ENCODE measurements at regions not wholly inside any gene's neighbourhood (a gene's known extent, or its start where the extent isn't known, plus 50 kb on each side); places are given as distances from the start of the nearest gene placed in this dataset.
"Not testable (repeated sequence)": the region's sequence is repeated elsewhere in the genome, so short reads cannot be mapped to it uniquely, and the experiment has no call there.

DNA sequence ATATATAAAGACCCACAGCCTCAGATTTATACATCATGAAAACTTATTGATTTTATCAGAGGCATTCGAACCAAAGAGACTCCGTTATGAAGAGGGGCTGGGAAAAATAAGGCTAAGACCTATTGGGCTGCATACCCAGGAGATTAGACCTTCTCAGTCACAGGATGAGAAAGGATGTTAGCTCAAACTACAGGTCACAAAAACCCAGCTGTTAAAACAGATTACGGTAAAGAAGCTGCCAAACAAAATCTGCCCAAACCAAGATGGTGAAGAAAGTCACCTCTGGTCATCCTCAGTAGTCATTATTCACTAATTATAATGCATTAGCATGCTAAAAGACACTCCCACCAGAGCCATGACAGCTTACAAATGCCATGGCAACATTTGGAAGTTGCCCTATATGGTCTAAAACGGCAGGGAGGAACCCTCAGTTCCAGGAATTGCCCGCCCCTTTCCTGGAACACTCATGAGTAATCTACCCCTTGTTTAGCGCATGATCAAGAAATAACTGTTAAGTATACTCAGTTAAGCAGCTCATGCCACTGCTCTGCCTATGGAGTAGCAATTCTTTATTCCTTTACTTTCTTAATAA lies 362.5 kb upstream of the PCDH15 start:
- Mint-ChIP-seq H3K9me3 (no peaks in the 10 kb centered on the region), H3K4me1 (peaks cover 15% of the 10 kb centered on the region), H3K27me3 (ENCODE audit: low read depth) (no peaks in the 10 kb centered on the region), H3K27ac (no peak overlapping the region), H3K4me3 (no peak overlapping the region), H3K36me3 (no peaks in the 10 kb centered on the region)
- DNase-seq (ENCODE audit: low spot score in 2 of 2, unreplicated experiment in 2 of 2) = no peak
- TF ChIP-seq, protein P1, sequence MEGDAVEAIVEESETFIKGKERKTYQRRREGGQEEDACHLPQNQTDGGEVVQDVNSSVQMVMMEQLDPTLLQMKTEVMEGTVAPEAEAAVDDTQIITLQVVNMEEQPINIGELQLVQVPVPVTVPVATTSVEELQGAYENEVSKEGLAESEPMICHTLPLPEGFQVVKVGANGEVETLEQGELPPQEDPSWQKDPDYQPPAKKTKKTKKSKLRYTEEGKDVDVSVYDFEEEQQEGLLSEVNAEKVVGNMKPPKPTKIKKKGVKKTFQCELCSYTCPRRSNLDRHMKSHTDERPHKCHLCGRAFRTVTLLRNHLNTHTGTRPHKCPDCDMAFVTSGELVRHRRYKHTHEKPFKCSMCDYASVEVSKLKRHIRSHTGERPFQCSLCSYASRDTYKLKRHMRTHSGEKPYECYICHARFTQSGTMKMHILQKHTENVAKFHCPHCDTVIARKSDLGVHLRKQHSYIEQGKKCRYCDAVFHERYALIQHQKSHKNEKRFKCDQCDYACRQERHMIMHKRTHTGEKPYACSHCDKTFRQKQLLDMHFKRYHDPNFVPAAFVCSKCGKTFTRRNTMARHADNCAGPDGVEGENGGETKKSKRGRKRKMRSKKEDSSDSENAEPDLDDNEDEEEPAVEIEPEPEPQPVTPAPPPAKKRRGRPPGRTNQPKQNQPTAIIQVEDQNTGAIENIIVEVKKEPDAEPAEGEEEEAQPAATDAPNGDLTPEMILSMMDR (IDR thresholded peaks at IDR 0.05; ENCODE audit: unreplicated experiment) = no peak

DNA sequence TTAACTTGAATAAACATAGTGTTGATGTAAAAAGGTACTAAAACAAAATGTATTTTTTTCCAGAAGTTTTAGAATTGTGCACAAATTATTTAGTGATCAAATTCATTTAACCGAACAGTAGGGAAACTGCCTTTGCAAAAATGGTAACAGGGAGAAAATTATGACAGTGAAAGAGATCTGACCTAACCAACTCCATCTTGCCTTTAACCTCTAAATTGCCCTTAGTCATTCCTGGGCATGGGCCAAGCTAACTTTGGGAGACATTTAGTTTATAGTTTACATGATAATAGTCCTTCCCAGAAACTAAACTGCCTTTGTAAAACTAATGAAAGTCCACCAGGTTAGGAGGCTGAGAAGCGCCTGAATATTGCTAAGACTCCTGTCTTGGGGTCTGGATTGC lies 361.3 kb upstream of the PCDH15 start:
- H3K36me3 Mint-ChIP-seq; H3K27ac Mint-ChIP-seq; H3K9me3 Mint-ChIP-seq; DNase-seq (ENCODE audit: low spot score in 2 of 2, unreplicated experiment in 2 of 2); H3K4me3 Mint-ChIP-seq; H3K27me3 Mint-ChIP-seq (ENCODE audit: low read depth): not testable (repeated sequence)
- H3K4me1 Mint-ChIP-seq = peaks cover 20% of the 10 kb centered on the region

DNA sequence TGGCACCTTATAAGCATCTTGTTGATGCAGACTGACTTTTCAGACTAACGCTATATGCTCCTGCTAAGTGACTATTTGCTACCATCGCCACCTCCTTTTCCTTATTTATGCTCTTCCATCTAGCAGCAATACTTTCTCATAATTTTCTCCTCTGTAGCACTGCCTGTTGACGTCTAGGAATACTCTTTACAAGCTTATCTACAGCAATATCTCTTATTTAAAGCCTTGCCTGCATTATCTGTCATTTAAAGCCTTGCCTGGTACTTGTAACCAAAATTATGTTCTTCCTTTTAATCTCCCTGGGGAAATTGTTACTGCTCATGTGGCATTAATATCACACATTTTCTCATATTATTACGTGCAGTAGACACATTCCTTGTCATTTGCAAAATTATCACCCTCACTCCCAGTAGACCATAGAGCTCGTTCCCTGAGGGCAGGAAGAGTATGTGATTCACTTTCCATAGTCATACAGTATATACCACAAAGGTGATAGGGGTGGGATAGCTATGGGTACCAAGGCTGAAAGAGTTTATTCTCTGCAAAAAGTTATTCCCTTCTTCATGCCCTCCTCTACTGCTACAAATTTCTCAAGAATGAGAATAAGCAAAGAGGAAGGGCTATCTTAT lies 359.7 kb upstream of the PCDH15 start:
- Mint-ChIP-seq H3K27ac (no peak overlapping the region), H3K36me3 (no peaks in the 10 kb centered on the region), H3K27me3 (ENCODE audit: low read depth) (no peaks in the 10 kb centered on the region), H3K9me3 (no peaks in the 10 kb centered on the region), H3K4me3 (no peak overlapping the region), H3K4me1 (peaks cover 20% of the 10 kb centered on the region)
- DNase-seq (ENCODE audit: low spot score in 2 of 2, unreplicated experiment in 2 of 2) = no peak
- TF ChIP-seq, protein P1 (IDR thresholded peaks at IDR 0.05; ENCODE audit: unreplicated experiment) = no peak

DNA sequence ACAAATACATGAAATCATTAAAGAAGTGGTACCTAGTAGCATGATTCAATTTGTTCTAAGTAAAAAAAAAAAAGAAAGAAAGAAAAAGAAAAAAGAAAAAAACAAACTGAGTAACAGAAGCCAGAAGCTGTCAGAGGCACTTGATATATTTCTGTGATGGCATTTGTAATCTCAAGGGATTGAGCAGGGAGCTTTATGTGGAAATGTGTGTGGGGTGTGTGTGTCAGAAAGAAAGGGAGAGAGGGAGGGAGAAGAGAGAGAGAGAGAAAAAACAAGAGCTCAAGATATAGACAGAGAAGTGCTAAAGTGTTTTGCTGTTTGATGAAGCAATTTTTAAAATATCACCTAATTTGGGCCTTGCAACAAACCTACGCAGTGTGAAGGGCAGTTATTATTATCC lies 357.6 kb upstream of the PCDH15 start:
- Mint-ChIP-seq H3K4me3 (no peak overlapping the region), H3K4me1 (peaks cover 20% of the 10 kb centered on the region), H3K9me3 (no peaks in the 10 kb centered on the region), H3K27ac (peak overlapping the region; percentile 10), H3K27me3 (ENCODE audit: low read depth) (no peaks in the 10 kb centered on the region), H3K36me3 (no peaks in the 10 kb centered on the region)
- no peak for DNase-seq (ENCODE audit: low spot score in 2 of 2, unreplicated experiment in 2 of 2)
- TF ChIP-seq, protein P1 (IDR thresholded peaks at IDR 0.05; ENCODE audit: unreplicated experiment) = no peak

DNA sequence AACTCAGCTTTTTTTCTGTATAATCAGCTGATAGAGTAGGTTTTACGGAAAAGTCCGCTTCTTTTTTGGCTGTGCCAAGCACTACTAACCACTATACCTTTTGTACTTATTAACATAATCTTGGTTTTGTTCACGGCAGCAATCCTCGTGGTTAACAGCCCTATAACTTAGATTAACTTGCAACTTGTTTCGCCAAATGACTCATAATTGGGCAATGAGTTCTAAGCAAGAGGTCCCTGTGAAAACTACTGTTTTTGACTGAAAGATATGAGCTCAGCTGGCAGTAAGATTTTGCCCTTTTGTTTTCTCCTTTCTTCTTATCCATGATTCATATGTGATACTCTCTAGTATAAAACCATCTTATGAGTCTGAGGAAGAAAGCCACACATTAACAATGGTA lies 345.0 kb upstream of the PCDH15 start:
- no peak for DNase-seq (ENCODE audit: low spot score in 2 of 2, unreplicated experiment in 2 of 2)
- no peaks in the 10 kb centered on the region for H3K4me1 Mint-ChIP-seq
- no peaks in the 10 kb centered on the region for H3K36me3 Mint-ChIP-seq
- H3K27me3 Mint-ChIP-seq (ENCODE audit: low read depth) = no peaks in the 10 kb centered on the region
- no peak overlapping the region for H3K27ac Mint-ChIP-seq
- peaks cover 5% of the 10 kb centered on the region for H3K9me3 Mint-ChIP-seq
- H3K4me3 Mint-ChIP-seq = no peak overlapping the region
- TF ChIP-seq, protein P1 (IDR thresholded peaks at IDR 0.05; ENCODE audit: unreplicated experiment) = no peak

DNA sequence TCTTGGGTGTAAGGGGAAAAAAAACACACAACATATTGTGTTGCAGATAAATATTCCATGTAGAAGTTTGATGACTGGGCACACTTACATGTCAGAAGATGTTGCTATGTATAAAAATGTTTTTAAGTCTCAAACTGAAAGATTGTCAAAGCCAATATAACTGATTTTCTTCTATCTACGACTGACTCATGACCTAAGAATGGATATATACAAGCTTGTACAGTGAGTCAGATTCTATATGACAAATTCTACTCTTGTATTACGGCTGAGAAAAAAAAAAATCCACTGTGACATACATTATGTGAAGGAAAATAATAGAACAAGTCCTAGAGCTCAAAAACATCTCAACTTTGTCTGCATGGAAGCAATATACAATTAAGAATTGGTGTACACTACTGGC lies 343.0 kb upstream of the PCDH15 start:
- Mint-ChIP-seq H3K27ac (no peak overlapping the region), H3K27me3 (ENCODE audit: low read depth) (no peaks in the 10 kb centered on the region), H3K36me3 (no peaks in the 10 kb centered on the region), H3K4me3 (no peak overlapping the region), H3K4me1 (no peaks in the 10 kb centered on the region), H3K9me3 (peaks cover 5% of the 10 kb centered on the region)
- TF ChIP-seq, protein P1 (IDR thresholded peaks at IDR 0.05; ENCODE audit: unreplicated experiment) = no peak
- no peak for DNase-seq (ENCODE audit: low spot score in 2 of 2, unreplicated experiment in 2 of 2)
